ENCODE measurements at regions not wholly inside any gene's neighbourhood (a gene's known extent, or its start where the extent isn't known, plus 50 kb on each side); places are given as distances from the start of the nearest gene placed in this dataset.

- H3K4me3 ChIP-seq (ENCODE audit: low read length) = no peak overlapping the region
- POLR2A ChIA-PET (ENCODE audit: unreplicated experiment) = no interaction called here
- CTCF ChIA-PET = no interaction called here
- no peak overlapping the region for H3K27ac ChIP-seq (ENCODE audit: low read length)
- no TSS peak for BruUV-seq (replicated peaks)
- H2AFZ ChIP-seq (ENCODE audit: low read length) = no peak overlapping the region
- H3K9me3 ChIP-seq (ENCODE audit: low read length) = no peaks in the 10 kb centered on the region
- no peak for DNase-seq
- no peak overlapping the region for H3K4me2 ChIP-seq (ENCODE audit: low read length)
- intact Hi-C loops (cut with micrococcal nuclease) = no loop called here
- no peaks in the 10 kb centered on the region for H3K4me1 ChIP-seq (ENCODE audit: insufficient read depth, low read length)
- H3F3A ChIP-seq (ENCODE audit: low read length, unreplicated experiment) = no peaks in the 10 kb centered on the region
- no peaks in the 10 kb centered on the region for H3K27me3 ChIP-seq (ENCODE audit: low read length)
- H3K79me2 ChIP-seq (ENCODE audit: low read length) = no peaks in the 10 kb centered on the region
- ATAC-seq = no peak
- no peaks in the 10 kb centered on the region for H3K36me3 ChIP-seq (ENCODE audit: low read depth, low read length)
- TF ChIP-seq CTCF (conservative IDR thresholded peaks at IDR 0.05; ENCODE audit: low read depth, low read length) (no peak), EZH2 (IDR thresholded peaks at IDR 0.05; ENCODE audit: low read length, unreplicated experiment) (no peak), EZH2phosphoT487 (IDR thresholded peaks at IDR 0.05; ENCODE audit: borderline replicate concordance, low read length) (no peak)
- H3K9ac ChIP-seq (ENCODE audit: low read length) = no peak overlapping the region
- H3K9me2 ChIP-seq (replicated peaks; ENCODE audit: low read length) = no peaks in the 10 kb centered on the region
- H4K20me1 ChIP-seq (ENCODE audit: low read length) = no peaks in the 10 kb centered on the region
Observed at GRCh38 chr6:137687818-137688217, 179.2 kb upstream of the TNFAIP3 start.

DNA sequence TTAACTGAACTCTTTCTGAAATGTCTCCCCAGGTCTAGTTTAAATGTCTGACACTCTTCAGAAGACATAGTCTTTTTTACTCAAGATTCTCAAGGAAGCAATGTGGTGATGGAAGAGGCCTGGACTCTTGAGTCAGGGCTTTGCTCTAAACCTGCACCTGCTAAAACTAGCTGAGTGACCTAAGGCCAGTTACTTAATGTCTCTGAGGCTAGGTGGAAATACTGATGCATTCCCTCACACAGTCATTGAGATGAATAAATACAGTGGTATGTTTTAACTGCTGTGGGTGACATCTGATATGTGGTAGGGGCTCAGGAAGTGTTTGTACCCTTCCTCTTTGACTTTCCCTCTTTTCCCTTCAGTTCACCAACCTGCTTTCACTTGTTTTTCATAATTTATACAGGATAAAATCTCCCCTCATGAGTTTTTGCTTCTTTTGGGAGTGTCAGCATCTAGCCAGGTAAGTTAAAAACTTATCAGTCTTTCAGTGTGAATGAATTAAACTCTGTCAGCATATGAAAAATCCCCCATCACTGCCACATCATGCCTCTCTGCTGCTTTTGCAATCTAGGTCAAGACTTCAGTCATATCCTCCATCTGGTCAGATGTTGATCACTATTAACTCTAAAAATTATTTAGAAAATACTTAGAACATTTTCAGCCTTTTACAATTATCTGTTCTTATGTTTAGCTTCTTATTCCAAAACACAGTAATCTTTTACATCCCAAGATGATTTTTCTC, 178.7 kb upstream of the TNFAIP3 start:
- BruUV-seq (replicated peaks) = no TSS peak
- H2AFZ ChIP-seq (ENCODE audit: low read length) = no peak overlapping the region

More for the DNA sequence above, 178.7 kb upstream of the TNFAIP3 start:
- ChIA-PET POLR2A (ENCODE audit: unreplicated experiment) (no interaction called here), CTCF (no interaction called here)
- ATAC-seq = no peak
- Histone ChIP-seq H3K9me2 (replicated peaks; ENCODE audit: low read length) (no peaks in the 10 kb centered on the region), H3K27ac (ENCODE audit: low read length) (no peak overlapping the region), H3K4me2 (ENCODE audit: low read length) (no peak overlapping the region), H3K79me2 (ENCODE audit: low read length) (no peaks in the 10 kb centered on the region), H3K36me3 (ENCODE audit: low read depth, low read length) (no peaks in the 10 kb centered on the region), H3K9ac (ENCODE audit: low read length) (no peak overlapping the region), H4K20me1 (ENCODE audit: low read length) (no peaks in the 10 kb centered on the region), H3K4me1 (ENCODE audit: insufficient read depth, low read length) (no peaks in the 10 kb centered on the region), H3K27me3 (ENCODE audit: low read length) (no peaks in the 10 kb centered on the region), H3K4me3 (ENCODE audit: low read length) (no peak overlapping the region), H3F3A (ENCODE audit: low read length, unreplicated experiment) (no peaks in the 10 kb centered on the region), H3K9me3 (ENCODE audit: low read length) (no peaks in the 10 kb centered on the region)
- intact Hi-C loops (cut with micrococcal nuclease) = no loop called here
- no peak for DNase-seq
- TF ChIP-seq EZH2 (IDR thresholded peaks at IDR 0.05; ENCODE audit: low read length, unreplicated experiment) = no peak
- no peak for TF ChIP-seq CTCF (conservative IDR thresholded peaks at IDR 0.05; ENCODE audit: low read depth, low read length)
- TF ChIP-seq EZH2phosphoT487 (IDR thresholded peaks at IDR 0.05; ENCODE audit: borderline replicate concordance, low read length) = no peak

Data from PC-3 (cell line).